Astrocyte (in vitro differentiated cells and primary cell): ENCODE measurements at regions not wholly inside any gene's neighbourhood (a gene's known extent, or its start where the extent isn't known, plus 50 kb on each side); places are given as distances from the start of the nearest gene placed in this dataset.

ENCODE experiments used
- EZH2 ChIP-seq: IDR thresholded peaks from 2 replicates; pipeline ENCODE4 v1.6.1; 2012; ENCODE audit warnings: mild to moderate bottlenecking, low read length, inconsistent platforms; ENCODE audit not compliant: insufficient read depth
- TF ChIP-seq, protein P1 (sequence below): IDR thresholded peaks from 2 replicates; pipeline ENCODE4 v1.5.1; 2011; ENCODE audit warnings: low read depth, mild to moderate bottlenecking, inconsistent platforms, low read length, moderate library complexity; ENCODE audit not compliant: insufficient read depth

DNA sequence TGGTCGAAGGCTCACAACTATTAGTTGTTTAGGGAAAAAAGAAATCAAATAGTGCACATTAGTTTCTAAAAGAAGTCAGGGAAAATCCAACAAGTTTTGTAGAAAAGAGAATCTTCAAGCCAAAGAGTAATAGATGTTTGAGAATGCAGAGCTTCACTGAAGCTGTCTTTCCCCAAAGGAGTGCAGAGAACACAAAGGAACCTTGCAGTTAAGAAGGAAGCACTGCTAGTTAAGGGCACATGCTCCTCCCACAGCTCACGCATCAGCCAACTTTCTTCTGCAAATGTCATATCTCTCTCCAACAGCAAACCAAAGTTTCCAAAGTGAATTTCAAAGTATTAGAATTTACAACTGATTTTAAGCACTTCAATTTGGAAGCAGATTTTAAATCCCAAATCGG, 116.4 kb upstream of the FST start:
- TF ChIP-seq, protein P1, sequence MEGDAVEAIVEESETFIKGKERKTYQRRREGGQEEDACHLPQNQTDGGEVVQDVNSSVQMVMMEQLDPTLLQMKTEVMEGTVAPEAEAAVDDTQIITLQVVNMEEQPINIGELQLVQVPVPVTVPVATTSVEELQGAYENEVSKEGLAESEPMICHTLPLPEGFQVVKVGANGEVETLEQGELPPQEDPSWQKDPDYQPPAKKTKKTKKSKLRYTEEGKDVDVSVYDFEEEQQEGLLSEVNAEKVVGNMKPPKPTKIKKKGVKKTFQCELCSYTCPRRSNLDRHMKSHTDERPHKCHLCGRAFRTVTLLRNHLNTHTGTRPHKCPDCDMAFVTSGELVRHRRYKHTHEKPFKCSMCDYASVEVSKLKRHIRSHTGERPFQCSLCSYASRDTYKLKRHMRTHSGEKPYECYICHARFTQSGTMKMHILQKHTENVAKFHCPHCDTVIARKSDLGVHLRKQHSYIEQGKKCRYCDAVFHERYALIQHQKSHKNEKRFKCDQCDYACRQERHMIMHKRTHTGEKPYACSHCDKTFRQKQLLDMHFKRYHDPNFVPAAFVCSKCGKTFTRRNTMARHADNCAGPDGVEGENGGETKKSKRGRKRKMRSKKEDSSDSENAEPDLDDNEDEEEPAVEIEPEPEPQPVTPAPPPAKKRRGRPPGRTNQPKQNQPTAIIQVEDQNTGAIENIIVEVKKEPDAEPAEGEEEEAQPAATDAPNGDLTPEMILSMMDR = no peak
- TF ChIP-seq EZH2 = no peak
